LNCaP clone FGC (cell line): ENCODE measurements at regions not wholly inside any gene's neighbourhood (a gene's known extent, or its start where the extent isn't known, plus 50 kb on each side); places are given as distances from the start of the nearest gene placed in this dataset.

ENCODE experiments used
- DNase-seq: peaks from one replicate; pipeline ENCODE4 v3.0.0-alpha.2; 2011; ENCODE audit warnings: low read depth
- H3K4me3 ChIP-seq: 2 replicates; pipeline ENCODE4 v1.5.1; 2011; ENCODE audit warnings: mild to moderate bottlenecking, low read depth, low read length, control low read depth
- TF ChIP-seq, protein P1 (sequence below): IDR thresholded peaks from 2 replicates; pipeline ENCODE4 v1.5.1; 2012; ENCODE audit warnings: mild to moderate bottlenecking; ENCODE audit not compliant: control insufficient read depth, insufficient read depth; ENCODE audit errors: extremely low read depth

DNA sequence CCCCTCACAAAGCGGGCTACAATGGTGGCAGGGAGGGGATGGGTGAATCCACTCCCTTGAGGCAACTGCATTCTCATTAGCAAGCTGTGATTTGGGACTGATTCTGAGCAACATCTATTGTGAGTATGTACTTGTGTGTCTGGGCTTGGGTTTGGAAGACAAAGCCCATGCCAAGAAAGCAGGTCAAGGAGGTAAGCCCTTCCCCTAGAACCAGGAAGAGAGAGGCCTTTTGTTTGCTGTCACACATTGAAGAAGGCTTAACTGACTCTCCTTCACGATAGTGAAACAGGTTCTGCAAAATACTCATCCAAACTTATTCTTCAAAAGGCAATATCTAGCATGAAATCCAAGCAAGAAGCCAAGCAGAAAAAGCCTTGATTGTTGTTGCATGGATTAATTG, 403.1 kb upstream of the ID4 start:
- TF ChIP-seq, protein P1, sequence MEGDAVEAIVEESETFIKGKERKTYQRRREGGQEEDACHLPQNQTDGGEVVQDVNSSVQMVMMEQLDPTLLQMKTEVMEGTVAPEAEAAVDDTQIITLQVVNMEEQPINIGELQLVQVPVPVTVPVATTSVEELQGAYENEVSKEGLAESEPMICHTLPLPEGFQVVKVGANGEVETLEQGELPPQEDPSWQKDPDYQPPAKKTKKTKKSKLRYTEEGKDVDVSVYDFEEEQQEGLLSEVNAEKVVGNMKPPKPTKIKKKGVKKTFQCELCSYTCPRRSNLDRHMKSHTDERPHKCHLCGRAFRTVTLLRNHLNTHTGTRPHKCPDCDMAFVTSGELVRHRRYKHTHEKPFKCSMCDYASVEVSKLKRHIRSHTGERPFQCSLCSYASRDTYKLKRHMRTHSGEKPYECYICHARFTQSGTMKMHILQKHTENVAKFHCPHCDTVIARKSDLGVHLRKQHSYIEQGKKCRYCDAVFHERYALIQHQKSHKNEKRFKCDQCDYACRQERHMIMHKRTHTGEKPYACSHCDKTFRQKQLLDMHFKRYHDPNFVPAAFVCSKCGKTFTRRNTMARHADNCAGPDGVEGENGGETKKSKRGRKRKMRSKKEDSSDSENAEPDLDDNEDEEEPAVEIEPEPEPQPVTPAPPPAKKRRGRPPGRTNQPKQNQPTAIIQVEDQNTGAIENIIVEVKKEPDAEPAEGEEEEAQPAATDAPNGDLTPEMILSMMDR = no peak
- H3K4me3 ChIP-seq = no peak overlapping the region
- peak; percentile 19 for DNase-seq

DNA sequence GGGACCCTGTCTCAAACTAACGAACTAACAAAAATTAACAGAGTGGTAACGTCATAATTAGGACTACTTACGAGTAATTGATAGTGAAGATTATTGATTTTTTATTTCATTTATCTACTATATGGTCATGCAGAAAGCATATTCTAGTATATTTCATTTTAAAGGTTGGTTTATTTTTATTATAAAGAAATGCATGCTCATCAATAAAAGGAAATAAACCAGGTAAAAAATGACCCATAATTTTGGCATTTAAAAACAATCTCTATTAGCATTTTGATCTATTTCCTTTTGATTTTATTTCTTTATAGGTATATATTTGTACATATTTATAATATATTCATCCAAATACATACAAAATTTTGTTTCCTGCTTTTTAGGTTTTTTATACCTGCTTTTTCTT, 401.4 kb upstream of the ID4 start:
- TF ChIP-seq, protein P1 = no peak

DNA sequence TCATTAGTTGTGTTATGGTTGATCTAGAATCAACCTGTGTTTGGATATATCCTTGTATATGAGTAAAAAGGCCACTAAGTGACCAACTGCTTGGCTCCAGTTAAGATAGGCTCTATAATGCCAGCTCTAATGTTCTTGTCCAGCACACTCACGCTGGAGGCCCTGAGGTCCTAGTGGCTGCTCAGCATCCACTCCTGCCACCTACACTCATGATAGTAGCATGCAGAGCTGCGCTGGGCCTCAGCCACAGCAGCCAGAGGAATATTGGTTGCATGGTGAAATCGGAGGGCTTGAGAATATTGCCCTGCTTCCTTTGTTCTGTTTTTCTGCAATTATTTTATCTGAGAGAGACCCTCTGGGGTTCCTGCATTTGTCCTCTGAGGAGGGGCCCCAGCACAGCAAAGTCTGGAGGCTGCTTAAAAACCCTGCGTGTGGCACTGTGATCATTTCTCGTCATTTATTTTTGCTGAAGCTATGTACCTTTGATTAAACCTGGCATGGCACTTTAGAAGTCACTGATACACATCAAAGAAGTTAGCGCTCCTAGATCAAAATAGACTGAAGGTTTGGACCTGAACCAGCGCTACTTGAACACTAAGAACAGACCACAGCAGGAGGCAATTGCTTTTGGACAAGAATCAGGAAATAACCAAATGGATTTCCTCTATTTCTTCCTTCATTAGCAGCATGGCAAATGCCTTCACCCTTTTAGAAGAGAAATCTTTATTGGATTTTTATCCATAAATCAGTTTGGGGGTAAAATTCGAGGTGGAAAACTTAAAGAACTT, 398.4 kb upstream of the ID4 start:
- no peak overlapping the region for H3K4me3 ChIP-seq
- peak; percentile 68 for DNase-seq
- TF ChIP-seq, protein P1 = no peak

More for the DNA sequence above, 401.4 kb upstream of the ID4 start:
- H3K4me3 ChIP-seq = no peak overlapping the region
- DNase-seq = no peak

DNA sequence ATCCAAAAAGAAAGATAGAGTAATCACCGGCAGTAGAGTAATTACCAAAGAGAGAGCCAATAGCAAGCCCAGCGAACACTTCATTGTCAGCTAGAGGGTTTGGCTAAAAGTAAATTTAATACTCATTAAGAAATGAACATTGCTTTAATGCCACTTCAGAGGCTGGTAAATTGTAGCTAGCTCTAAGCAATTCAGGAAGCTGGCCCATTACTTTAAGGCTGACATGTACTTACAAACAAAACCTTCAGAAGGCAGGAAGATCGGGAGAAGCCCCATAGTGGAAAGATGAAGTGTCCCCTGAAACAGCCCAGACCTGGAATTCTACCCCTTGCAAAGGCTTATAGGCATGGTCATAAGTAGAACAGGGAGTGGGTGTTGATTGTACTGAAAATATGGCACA, 396.6 kb upstream of the ID4 start:
- TF ChIP-seq, protein P1 = no peak
- H3K4me3 ChIP-seq = no peak overlapping the region
- DNase-seq = no peak

DNA sequence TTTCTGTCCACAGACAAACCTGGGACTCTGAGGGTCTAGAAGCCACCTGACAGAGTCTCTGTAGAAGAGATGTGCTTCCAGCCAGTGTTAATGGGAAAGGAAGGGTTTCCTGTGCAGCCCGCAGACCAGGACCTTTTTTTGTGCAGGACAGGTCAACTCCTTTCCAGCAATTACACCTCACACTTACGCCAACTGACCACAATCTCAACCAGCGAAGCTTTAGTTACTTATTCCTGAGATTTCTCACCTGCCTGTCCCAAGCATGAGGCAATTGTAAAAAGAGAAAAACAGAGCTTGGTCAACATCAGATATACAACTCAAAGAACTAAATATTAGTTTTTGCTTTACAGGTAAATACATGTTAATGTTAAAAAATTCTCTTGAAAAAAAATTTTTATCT, 393.8 kb upstream of the ID4 start:
- no peak overlapping the region for H3K4me3 ChIP-seq
- TF ChIP-seq, protein P1 = no peak
- DNase-seq = no peak

DNA sequence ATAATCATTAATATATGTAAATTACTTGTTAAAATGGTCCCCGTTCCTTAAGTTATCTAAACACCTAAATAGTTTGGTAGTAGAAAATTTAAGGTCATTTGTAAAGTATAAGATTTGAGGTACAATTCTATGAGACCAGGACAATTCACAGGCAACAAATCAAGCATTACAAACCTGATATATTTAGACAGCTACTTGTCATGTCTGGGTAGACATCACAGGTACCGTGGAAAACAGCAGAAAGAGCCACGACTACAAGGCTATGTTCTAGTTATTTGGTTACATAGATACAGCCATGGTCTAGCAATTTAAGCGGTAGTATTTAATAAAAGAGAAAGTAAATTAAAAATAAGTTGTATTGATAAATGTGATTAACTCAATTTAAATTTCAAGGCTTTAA, 393.1 kb upstream of the ID4 start:
- H3K4me3 ChIP-seq = no peak overlapping the region
- TF ChIP-seq, protein P1 = no peak
- DNase-seq = no peak

DNA sequence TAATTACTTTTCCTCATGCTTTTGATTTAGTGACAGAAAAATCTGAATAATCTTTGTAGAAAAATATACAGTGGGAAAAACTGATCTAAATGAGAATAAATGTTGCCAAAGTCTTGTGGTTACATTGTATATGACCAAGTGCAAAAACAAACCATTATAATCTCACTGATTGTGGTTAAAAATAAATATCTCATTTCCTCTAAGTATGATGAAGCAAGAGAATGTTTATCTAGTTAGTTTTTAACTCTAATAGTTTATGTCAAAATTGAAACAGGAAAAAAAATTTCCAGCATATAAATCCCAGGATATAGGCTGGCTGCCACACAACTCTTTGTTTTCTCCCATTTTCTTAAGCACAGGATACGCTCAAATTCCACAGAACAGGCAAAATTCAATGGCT, 392.7 kb upstream of the ID4 start:
- TF ChIP-seq, protein P1 = no peak
- DNase-seq = no peak
- H3K4me3 ChIP-seq = no peak overlapping the region
